GM06990 (cell line): ENCODE measurements at regions not wholly inside any gene's neighbourhood (a gene's known extent, or its start where the extent isn't known, plus 50 kb on each side); places are given as distances from the start of the nearest gene placed in this dataset.

Experiments used
- DNase-seq: peaks from one replicate; pipeline ENCODE4 v3.0.0-alpha.2; 2011; ENCODE audit not compliant: insufficient read length; ENCODE audit errors: extremely low read depth
- H3K27me3 ChIP-seq: replicated peaks from 2 replicates; pipeline ENCODE4 v1.6.0; 2011; ENCODE audit warnings: low read length; ENCODE audit not compliant: control insufficient read depth, insufficient read depth
- H3K36me3 ChIP-seq: 2 replicates; pipeline ENCODE4 v1.5.1; 2011; ENCODE audit warnings: low read length; ENCODE audit not compliant: control insufficient read depth, insufficient read depth
- H3K4me3 ChIP-seq: replicated peaks from 2 replicates; pipeline ENCODE4 v1.5.1; 2011; ENCODE audit warnings: low read depth, mild to moderate bottlenecking, control low read depth, low read length
- TF ChIP-seq, protein P1 (sequence below): IDR thresholded peaks from 2 replicates; pipeline ENCODE4 v1.5.1; 2011; ENCODE audit warnings: low read length, control low read depth, mild to moderate bottlenecking, inconsistent platforms; ENCODE audit not compliant: insufficient read depth, poor library complexity, severe bottlenecking

DNA sequence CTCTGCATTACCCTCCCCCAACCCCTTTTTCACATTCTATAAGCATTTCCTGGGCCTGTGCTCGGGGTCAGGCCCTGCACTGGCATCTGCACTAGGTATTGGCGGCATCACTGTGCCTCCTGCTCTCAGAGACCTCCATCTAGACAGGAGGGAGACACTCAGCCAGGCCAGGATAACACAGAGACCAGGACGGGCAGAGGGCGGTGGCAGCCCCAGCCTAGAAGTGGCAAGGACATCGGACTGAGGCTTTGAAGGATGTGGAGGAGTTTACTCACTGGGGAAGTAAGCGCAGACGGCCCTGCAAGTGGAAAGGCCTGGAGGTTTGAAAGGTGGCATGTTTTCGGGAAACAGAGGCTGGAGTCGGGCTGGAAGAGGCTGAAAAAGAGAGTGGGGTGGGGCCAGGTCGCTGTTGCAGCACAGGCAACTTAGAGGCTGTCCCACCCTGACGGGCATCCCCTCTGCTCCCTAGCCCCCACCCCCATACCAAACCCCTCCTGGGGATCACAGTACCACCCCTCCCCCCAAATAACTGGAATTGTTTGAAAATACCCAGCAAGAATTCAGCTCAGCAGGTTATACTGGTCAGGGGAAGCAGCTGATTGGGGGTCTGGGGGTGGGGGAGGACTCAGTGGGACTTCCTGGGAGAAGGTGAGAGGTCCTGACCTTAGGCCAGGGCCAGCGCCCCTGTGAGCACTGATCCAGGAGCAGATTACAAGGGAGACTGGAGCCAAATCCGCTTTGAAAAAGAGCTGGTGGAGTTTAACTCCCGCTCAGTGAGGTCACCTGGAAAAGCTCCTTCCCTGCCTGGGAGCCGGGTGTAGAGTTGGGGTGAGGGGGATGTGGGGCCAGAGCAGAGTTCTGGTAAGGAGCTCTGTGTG, 121.8 kb upstream of the WNT4 start:
- H3K36me3 ChIP-seq, result no peaks in the 10 kb centered on the region
- no peak for DNase-seq
- H3K4me3 ChIP-seq, result no peak overlapping the region
- TF ChIP-seq, protein P1, sequence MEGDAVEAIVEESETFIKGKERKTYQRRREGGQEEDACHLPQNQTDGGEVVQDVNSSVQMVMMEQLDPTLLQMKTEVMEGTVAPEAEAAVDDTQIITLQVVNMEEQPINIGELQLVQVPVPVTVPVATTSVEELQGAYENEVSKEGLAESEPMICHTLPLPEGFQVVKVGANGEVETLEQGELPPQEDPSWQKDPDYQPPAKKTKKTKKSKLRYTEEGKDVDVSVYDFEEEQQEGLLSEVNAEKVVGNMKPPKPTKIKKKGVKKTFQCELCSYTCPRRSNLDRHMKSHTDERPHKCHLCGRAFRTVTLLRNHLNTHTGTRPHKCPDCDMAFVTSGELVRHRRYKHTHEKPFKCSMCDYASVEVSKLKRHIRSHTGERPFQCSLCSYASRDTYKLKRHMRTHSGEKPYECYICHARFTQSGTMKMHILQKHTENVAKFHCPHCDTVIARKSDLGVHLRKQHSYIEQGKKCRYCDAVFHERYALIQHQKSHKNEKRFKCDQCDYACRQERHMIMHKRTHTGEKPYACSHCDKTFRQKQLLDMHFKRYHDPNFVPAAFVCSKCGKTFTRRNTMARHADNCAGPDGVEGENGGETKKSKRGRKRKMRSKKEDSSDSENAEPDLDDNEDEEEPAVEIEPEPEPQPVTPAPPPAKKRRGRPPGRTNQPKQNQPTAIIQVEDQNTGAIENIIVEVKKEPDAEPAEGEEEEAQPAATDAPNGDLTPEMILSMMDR, result no peak
- H3K27me3 ChIP-seq, result no peaks in the 10 kb centered on the region

DNA sequence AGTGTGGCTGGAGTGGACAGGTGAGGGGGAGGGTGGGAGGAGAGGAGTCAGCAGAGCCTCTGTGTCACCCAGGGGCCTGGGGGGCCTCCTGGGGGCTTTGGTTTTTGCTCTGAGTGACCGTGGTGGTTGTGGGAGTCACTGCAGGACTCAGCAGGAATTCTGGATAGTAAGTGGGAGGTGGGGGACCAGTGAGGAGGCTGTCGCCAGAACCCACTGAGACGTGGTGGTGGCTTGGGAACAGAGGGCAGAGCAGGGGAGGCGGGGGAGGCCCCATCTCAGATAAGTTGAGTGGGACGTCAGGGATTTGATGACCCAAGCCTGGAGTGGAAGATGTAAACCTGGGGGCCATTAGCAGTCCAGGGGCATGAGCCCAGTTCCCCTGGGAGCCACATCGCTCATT, 123.2 kb upstream of the WNT4 start:
- H3K27me3 ChIP-seq, result no peaks in the 10 kb centered on the region
- H3K36me3 ChIP-seq, result no peaks in the 10 kb centered on the region
- no peak overlapping the region for H3K4me3 ChIP-seq
- TF ChIP-seq, protein P1, result no peak
- DNase-seq, result no peak

DNA sequence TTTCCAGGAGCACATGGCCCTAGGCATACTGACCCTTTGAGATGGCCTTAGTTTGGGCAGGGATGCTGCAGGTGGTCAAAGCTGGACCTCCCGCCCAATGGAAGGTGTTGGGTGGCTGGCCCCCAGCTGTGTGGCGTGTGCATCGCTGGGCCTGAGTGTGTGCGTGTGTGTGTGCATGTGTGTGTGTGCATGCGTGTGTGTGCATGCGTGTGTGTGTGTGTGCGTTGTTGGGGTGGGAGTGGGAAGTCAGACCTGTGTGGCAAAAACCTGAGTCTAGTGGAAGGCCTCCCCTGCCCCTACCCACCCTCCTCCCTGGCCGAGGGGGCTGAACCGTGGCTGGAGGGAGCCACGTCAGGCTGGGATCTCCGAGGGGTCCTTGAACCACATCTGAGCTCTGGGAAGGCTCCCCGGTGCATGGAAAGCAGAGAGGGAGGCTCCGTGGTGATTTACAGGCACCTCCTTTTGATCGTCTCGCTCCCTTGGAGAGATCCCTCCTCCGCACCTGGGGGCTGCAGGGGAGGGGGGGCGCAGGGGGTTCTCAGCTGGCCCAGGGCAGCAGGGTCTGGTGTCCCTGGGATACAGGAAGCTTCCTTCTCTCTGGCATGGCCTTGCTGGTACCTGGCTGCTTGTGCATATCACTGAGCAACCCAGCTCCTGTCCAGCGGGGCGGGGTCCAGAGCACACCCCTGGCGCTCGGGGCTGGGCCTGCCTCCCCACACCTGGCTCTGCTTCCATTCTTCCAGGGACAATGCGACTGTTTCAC, 124.7 kb upstream of the WNT4 start:
- TF ChIP-seq, protein P1, result no peak
- no peaks in the 10 kb centered on the region for H3K36me3 ChIP-seq
- H3K4me3 ChIP-seq, result no peak overlapping the region
- no peaks in the 10 kb centered on the region for H3K27me3 ChIP-seq
- no peak for DNase-seq

DNA sequence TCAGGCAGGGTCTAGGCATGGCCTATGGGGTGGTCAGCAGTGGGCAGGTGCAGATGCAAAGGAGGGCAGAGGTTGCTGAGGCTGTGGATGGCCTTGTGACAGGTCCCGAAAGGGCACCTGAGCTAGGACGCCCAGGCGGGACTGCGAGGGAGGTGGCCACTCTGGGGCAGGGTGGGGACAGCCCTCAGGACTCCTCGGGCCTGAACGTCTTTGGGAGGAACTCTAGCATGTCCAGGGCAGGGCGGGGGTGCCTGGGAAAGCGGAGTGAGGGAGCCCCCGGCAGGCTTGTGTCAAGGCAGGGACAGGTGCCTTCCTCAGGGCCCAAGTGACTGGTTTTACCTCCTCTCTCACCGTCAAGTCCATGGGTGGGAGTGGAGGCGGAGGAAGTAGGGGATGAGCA, 125.4 kb upstream of the WNT4 start:
- H3K27me3 ChIP-seq, result no peaks in the 10 kb centered on the region
- TF ChIP-seq, protein P1, result no peak
- no peak overlapping the region for H3K4me3 ChIP-seq
- DNase-seq, result no peak
- no peaks in the 10 kb centered on the region for H3K36me3 ChIP-seq

DNA sequence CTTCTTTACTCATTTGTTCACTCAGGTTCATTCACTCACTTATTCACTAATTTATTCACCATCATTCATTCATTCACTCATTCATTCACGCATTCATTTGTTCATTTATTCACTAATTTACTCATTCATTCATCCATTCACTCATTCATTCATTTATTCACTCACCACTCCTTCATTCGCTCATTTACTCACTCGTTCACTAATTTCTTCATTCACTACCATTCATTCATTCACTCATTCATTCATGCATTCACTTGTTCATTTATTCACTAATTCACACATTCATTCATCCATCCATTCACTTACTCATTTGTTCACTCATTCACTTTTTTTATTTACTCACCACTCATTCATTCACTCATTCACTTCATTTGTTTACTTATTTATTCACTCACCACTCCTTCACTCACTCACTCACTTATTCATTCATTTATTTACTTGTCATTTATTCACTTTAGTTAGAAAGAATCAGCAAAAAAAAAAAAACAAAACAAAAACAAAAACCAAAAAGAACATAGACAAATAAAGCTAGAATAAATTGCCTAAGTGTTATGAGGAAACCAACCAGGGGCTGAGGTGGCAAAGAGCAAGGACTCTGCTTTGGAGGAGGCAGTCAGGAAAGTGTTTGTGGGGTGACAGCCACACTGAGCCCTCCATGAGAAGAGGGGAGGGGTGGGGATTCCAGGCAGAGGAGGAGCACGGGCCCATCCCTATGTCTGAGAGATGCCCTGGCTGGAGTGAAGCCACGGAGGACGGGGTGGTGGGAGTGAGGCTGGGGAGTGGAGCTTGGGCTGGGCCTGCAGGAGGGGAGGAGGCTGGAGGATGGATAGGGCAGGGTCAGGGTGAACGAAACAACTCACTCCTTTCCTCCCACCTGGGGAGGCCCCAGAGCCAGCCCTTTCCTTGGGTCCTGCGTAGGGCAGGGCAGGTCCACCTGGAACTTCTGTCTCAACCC, 129.2 kb upstream of the WNT4 start:
- TF ChIP-seq, protein P1, result no peak

More for the DNA sequence above, 129.2 kb upstream of the WNT4 start:
- Histone ChIP-seq H3K4me3 (no peak overlapping the region), H3K27me3 (no peaks in the 10 kb centered on the region; the same call in 1 of the 2 replicates), H3K36me3 (no peaks in the 10 kb centered on the region)
- no peak for DNase-seq
